ENCODE measurements at regions not wholly inside any gene's neighbourhood (a gene's known extent, or its start where the extent isn't known, plus 50 kb on each side); places are given as distances from the start of the nearest gene placed in this dataset.

GRCh38 chr5:30765227-30765626 lies 428.3 kb upstream of the CDH6 start:
- TF ChIP-seq CTCF (IDR thresholded peaks at IDR 0.05; ENCODE audit: borderline replicate concordance, extremely low read depth, low read length, poor library complexity, severe bottlenecking) (no peak), EZH2 (IDR thresholded peaks at IDR 0.05; ENCODE audit: borderline replicate concordance, low read depth, low read length, severe bottlenecking) (no peak)

All from DND-41 (cell line).